ENCODE measurements at regions not wholly inside any gene's neighbourhood (a gene's known extent, or its start where the extent isn't known, plus 50 kb on each side); places are given as distances from the start of the nearest gene placed in this dataset.

DNA sequence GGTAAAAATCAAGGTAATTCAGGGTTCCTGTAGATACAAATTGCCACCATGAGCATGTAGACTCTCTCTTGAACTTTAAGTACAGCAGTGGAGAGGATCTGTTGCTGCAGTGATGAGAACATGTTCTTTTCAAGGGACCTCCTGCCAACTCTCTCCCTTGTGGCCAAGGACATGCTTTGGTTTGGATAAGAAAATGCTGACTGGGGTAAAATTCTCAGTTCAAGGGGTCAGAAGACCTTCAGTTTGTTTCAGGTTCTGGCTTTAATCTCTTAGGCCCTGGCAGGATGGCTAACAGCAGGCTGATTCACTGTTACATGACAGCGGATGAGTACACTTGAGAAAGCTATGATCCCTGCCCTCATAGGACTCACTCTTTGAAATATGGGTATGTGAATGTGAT lies 299.2 kb upstream of the NMUR2 start:
- no peak for DNase-seq
- in situ Hi-C loops (cut with HindIII; ENCODE audit: low pct_ligation_motif_present, low sequenced_read_pairs), result no loop called here
- Histone ChIP-seq H3K27me3 (replicated peaks) (no peaks in the 10 kb centered on the region), H3K27ac (no peak overlapping the region), H3K36me3 (replicated peaks) (no peaks in the 10 kb centered on the region), H3K4me3 (ENCODE audit: low read depth, low read length) (no peak overlapping the region)
- TF ChIP-seq, protein P1, sequence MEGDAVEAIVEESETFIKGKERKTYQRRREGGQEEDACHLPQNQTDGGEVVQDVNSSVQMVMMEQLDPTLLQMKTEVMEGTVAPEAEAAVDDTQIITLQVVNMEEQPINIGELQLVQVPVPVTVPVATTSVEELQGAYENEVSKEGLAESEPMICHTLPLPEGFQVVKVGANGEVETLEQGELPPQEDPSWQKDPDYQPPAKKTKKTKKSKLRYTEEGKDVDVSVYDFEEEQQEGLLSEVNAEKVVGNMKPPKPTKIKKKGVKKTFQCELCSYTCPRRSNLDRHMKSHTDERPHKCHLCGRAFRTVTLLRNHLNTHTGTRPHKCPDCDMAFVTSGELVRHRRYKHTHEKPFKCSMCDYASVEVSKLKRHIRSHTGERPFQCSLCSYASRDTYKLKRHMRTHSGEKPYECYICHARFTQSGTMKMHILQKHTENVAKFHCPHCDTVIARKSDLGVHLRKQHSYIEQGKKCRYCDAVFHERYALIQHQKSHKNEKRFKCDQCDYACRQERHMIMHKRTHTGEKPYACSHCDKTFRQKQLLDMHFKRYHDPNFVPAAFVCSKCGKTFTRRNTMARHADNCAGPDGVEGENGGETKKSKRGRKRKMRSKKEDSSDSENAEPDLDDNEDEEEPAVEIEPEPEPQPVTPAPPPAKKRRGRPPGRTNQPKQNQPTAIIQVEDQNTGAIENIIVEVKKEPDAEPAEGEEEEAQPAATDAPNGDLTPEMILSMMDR (IDR thresholded peaks at IDR 0.05; ENCODE audit: low read depth, low read length, missing control alignments), result no peak

DNA sequence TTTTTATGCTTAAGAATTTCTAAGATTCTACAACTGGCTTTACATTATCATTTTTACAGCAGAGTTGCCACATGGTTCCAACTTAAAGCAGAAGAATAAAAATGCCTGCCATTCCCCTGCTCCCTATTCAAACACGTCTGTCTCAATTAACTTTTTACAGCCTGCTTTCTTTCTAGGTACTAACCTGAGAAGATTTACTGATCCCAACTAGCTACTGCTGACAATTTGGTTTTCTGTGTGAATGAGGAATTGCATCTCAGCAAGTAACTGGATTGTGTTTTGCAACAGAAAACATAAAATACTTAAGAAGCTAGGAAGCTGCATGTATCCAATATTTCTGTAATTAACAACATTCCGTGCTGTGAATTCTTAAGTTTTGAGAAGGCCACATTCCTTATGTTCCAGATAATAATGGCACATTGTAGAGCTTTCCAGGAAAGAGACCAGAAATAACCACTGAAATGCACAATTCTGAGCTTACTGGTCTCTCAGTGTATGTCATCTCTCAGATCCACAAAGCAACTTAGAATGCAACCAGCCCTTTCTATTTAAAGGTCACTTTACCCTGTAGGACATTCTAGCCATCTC lies 306.8 kb upstream of the NMUR2 start:
- TF ChIP-seq, protein P1 (IDR thresholded peaks at IDR 0.05; ENCODE audit: low read depth, low read length, missing control alignments), result no peak
- H3K27ac ChIP-seq, result no peak overlapping the region
- no peak for DNase-seq
- H3K27me3 ChIP-seq (replicated peaks), result no peaks in the 10 kb centered on the region
- H3K4me3 ChIP-seq (ENCODE audit: low read depth, low read length), result no peak overlapping the region
- H3K36me3 ChIP-seq (replicated peaks), result no peaks in the 10 kb centered on the region
- in situ Hi-C loops (cut with HindIII; ENCODE audit: low pct_ligation_motif_present, low sequenced_read_pairs), result no loop called here

DNA sequence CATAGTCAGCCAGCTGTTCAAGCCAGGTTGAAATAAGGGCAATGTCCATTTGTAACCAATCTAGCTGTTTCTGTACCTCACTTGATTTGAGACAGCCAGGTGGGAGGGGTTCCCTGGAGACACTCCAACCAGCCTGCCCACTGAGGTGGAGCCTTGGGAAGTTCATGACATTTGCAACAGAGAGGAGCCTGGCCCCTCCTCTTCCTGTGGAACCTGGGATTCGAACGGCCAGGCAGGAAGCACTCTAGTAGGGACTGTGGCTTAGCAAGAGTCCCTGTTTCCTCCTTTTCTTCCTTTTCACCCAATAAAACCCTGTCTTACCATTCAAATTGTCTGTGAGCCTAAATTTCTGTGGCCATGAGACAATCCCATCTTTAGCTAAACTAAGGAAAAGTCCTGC lies 312.3 kb upstream of the NMUR2 start:
- Histone ChIP-seq H3K36me3 (replicated peaks) (no peaks in the 10 kb centered on the region), H3K4me3 (ENCODE audit: low read depth, low read length) (no peak overlapping the region), H3K27ac (no peak overlapping the region), H3K27me3 (replicated peaks) (no peaks in the 10 kb centered on the region)
- TF ChIP-seq, protein P1 (IDR thresholded peaks at IDR 0.05; ENCODE audit: low read depth, low read length, missing control alignments), result no peak
- DNase-seq, result no peak
- in situ Hi-C loops (cut with HindIII; ENCODE audit: low pct_ligation_motif_present, low sequenced_read_pairs), result no loop called here

DNA sequence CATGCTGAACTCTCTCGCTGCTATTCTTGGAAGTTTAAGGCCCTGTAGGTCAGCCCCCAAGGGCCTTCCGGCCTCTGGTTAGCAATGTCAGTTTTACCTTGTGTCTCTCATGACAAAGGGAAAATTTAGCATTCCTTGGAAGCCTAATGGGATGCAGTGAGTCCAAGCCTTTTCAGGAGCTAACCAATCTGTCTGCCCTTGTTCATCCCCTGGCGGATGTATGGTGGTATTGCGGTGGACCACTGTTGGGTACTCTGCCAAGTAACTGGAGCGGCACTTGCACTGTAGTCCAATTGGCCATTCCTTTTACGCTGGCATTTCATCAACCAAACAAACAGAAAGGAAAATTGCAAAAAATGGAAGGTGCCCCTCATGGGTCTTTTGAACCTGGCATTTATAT lies 318.4 kb upstream of the NMUR2 start:
- H3K4me3 ChIP-seq (ENCODE audit: low read depth, low read length), result no peak overlapping the region
- no peak for DNase-seq
- in situ Hi-C loops (cut with HindIII; ENCODE audit: low pct_ligation_motif_present, low sequenced_read_pairs), result no loop called here
- TF ChIP-seq, protein P1 (IDR thresholded peaks at IDR 0.05; ENCODE audit: low read depth, low read length, missing control alignments), result no peak
- no peaks in the 10 kb centered on the region for H3K27me3 ChIP-seq (replicated peaks)
- no peak overlapping the region for H3K27ac ChIP-seq
- no peaks in the 10 kb centered on the region for H3K36me3 ChIP-seq (replicated peaks)

DNA sequence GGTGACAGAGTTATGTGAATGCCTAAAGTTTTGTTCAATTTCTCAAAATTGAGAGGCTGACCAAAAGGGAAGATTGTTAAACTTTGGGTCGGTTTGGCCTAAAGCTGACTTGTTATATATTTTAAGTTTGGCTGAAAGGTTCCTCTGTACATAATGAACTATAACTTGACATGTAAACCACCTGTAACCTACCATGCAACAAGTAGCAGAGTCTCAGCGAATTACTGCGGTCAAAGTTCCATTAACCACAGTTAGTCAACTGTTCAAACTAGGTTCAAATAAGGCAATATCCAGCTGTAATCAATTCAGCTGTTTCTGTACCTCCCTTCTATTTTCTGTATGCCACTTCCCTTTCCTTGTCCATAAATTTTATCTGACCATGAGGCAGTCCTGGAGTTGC lies 325.1 kb upstream of the NMUR2 start:
- DNase-seq, result no peak
- TF ChIP-seq, protein P1 (IDR thresholded peaks at IDR 0.05; ENCODE audit: low read depth, low read length, missing control alignments), result no peak
- Histone ChIP-seq H3K27ac (no peak overlapping the region), H3K4me3 (ENCODE audit: low read depth, low read length) (no peak overlapping the region), H3K27me3 (replicated peaks) (no peaks in the 10 kb centered on the region), H3K36me3 (replicated peaks) (no peaks in the 10 kb centered on the region)
- in situ Hi-C loops (cut with HindIII; ENCODE audit: low pct_ligation_motif_present, low sequenced_read_pairs), result no loop called here

DNA sequence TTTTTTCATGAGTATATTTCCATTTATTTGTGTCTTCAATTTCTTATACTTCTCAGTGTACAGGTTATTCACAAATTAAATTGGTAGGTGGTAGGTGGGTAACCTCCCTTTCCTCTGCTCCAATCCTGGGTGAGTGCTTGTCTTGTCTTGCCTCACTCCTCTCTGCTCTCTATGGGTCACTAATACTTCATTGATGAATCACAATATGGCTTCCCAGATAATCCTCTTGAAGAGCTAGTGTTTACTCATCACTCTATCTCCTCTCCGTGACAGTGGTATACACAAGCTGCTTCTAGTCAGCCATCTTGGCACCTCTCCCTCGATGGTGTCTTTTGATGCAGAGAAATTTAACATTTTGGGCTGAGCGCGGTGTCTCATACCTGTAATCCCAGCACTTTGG lies 331.8 kb upstream of the NMUR2 start:
- Histone ChIP-seq H3K27me3 (replicated peaks) (no peaks in the 10 kb centered on the region), H3K4me3 (ENCODE audit: low read depth, low read length) (no peak overlapping the region), H3K36me3 (replicated peaks) (no peaks in the 10 kb centered on the region), H3K27ac (no peak overlapping the region)
- DNase-seq, result no peak
- TF ChIP-seq, protein P1 (IDR thresholded peaks at IDR 0.05; ENCODE audit: low read depth, low read length, missing control alignments), result no peak
- in situ Hi-C loops (cut with HindIII; ENCODE audit: low pct_ligation_motif_present, low sequenced_read_pairs), result no loop called here

Data from brain microvascular endothelial cell (primary cell).